DMS 273 (cell line): ENCODE measurements at regions not wholly inside any gene's neighbourhood (a gene's known extent, or its start where the extent isn't known, plus 50 kb on each side); places are given as distances from the start of the nearest gene placed in this dataset.

Source experiments
- DNase-seq: peaks from one replicate; lab custom pipeline; 2025; ENCODE audit not compliant: unreplicated experiment; lab: John Stamatoyannopoulos, UW

GRCh38 chr10:28481968-28482367 lies 51.0 kb upstream of the WAC start:
- DNase-seq, result no peak
